ENCODE measurements at regions not wholly inside any gene's neighbourhood (a gene's known extent, or its start where the extent isn't known, plus 50 kb on each side); places are given as distances from the start of the nearest gene placed in this dataset.

DNA sequence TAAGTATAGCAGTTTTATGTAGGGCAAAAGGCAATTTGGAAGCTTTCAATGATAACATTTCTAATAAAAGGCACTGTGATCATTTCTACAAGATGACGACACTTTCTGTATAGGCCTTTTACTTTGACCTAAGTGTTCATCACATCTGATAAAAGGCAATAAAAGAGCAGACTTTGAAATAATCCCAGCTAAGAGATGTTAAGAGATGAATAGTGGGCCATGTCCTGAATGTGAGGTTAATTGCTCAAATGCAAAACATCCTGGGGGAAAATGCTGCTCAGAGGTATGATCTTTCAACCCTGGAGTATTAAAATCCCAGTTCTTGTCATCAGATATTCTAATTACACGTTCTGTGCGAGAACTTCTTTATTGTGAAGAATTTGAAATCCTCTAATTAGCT is 677.6 kb downstream of the SOCS6 start:
- DNase-seq (ENCODE audit: low spot score in 2 of 2), result no peak
- WGBS, 2 donors, result 64 to 71% methylated on average over 3 of the region's 3 CpGs
- H3K4me3 ChIP-seq (ENCODE audit: low read depth, poor library complexity, severe bottlenecking), result no peak overlapping the region
- TF ChIP-seq, protein P1, sequence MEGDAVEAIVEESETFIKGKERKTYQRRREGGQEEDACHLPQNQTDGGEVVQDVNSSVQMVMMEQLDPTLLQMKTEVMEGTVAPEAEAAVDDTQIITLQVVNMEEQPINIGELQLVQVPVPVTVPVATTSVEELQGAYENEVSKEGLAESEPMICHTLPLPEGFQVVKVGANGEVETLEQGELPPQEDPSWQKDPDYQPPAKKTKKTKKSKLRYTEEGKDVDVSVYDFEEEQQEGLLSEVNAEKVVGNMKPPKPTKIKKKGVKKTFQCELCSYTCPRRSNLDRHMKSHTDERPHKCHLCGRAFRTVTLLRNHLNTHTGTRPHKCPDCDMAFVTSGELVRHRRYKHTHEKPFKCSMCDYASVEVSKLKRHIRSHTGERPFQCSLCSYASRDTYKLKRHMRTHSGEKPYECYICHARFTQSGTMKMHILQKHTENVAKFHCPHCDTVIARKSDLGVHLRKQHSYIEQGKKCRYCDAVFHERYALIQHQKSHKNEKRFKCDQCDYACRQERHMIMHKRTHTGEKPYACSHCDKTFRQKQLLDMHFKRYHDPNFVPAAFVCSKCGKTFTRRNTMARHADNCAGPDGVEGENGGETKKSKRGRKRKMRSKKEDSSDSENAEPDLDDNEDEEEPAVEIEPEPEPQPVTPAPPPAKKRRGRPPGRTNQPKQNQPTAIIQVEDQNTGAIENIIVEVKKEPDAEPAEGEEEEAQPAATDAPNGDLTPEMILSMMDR (IDR thresholded peaks at IDR 0.05), result no peak
- no peak for TF ChIP-seq POLR2A (IDR thresholded peaks at IDR 0.05)
- intact Hi-C loops (cut with DNase I; ENCODE audit: low total_unique reads), result no loop called here

DNA sequence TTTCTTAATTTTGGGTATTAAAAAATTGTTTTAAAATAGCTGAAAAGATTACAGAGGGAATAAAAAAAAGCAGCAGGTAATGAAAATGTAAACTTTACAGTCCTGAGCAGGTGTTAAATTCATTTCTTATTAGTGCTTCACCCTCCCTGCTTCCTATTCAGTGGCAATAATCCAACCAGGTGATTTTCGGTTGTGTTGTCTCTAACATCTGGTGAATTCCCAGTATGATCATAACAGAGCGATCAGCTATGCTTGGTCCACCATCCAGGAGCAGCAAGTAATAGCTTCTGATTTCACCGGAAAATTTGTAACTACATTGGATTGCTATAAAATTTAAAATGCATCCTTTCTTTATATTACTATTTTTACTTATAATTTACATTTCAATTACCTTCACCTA is 673.1 kb downstream of the SOCS6 start:
- no peak overlapping the region for H3K4me3 ChIP-seq (ENCODE audit: low read depth, poor library complexity, severe bottlenecking)
- no peak for TF ChIP-seq POLR2A (IDR thresholded peaks at IDR 0.05)
- TF ChIP-seq, protein P1 (IDR thresholded peaks at IDR 0.05), result no peak
- intact Hi-C loops (cut with DNase I; ENCODE audit: low total_unique reads), result no loop called here
- 83% methylated on average over 3 of the region's 3 CpGs for WGBS, 2 donors
- no peak for DNase-seq (ENCODE audit: low spot score in 2 of 2)

DNA sequence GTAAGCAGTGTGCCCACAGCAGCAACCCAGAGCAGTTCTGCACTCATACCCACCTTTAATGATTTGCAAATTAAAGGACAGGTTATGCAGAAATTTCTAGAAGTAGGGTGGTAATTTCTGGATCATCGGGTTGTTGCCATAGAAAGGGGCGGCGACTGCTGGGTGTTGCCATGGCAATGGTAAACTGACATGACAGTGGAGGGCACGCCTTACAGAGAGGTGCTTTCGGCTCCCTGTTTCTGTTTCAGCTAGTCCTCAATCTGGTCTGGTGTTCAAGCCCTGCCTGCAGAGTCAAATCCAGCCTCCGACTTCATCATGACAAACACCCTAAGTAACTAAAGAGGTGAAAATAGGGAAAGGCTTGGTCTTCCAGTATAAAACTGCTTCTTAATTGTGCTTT is 667.7 kb downstream of the SOCS6 start:
- no peak overlapping the region for H3K4me3 ChIP-seq (ENCODE audit: low read depth, poor library complexity, severe bottlenecking)
- TF ChIP-seq, protein P1 (IDR thresholded peaks at IDR 0.05), result no peak
- no peak for TF ChIP-seq POLR2A (IDR thresholded peaks at IDR 0.05)
- intact Hi-C loops (cut with DNase I; ENCODE audit: low total_unique reads), result no loop called here
- DNase-seq (ENCODE audit: low spot score in 2 of 2), result no peak
- WGBS, 2 donors, result 78 to 79% methylated on average over 6 of the region's 6 CpGs

DNA sequence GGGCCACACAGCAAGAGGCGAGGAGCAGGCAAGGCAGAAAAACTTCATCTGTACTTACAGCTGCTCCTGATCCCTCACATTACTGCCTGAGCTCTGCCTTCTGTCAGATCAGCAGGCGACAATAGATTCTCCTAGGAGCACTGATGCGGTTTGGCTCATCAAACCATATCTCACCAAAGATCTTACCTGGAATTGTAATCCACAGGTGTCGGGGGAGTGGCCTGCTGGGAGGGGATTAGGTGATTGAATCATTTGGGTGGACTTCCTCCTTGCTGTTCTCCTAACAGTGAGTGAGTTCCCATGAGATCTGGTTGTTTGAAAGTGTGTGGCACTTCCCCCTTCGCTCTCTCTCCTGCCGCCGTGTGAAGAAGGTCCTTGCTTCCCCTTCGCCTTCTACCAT is 647.3 kb downstream of the SOCS6 start:
- 79 to 85% methylated on average over 8 of the region's 8 CpGs for WGBS, 2 donors

DNA sequence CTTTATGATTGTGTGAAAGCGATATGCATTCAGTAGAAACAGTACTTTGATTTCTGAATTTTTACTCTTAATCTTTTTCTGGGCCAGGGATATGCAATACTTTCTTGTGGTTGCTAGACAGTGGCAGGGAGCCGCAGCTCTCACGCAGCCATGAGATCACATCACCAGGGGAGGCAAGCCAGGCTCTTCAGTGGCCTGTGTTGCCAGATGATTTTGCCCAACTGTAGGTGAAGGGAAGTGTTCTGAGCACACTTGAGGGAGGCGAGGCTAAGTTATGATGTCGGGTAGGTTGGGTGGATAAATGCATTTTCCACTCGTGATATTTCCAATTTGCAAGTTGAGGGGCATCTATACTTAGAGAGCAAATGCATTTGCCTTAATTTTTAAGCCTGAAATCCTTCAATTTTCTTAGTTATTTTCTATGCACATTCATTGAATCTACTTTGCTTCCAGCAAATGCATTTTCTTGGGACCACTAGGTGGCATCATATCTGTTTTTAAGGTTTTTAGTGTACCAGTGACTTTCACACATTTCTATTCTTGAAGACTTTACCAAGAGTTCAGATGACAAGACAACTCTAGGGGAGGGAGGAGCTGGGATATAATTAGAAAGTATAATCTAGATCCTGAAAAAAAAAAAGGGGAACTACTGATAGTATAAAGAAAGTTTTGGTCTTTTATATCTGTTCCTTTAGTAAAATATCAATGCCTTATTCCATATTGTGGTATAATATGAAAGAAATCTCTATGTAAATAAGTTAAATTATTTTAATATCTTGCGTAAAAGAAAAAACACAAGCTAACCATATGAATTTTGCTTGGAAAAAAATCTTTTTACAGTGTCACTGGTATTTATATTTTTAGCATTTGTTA is 643.3 kb downstream of the SOCS6 start:
- H3K4me3 ChIP-seq (ENCODE audit: low read depth, poor library complexity, severe bottlenecking), result no peak overlapping the region
- intact Hi-C loops (cut with DNase I; ENCODE audit: low total_unique reads), result no loop called here
- TF ChIP-seq, protein P1 (IDR thresholded peaks at IDR 0.05), result no peak
- no peak for TF ChIP-seq POLR2A (IDR thresholded peaks at IDR 0.05)
- DNase-seq (ENCODE audit: low spot score in 2 of 2), result no peak
- WGBS, 2 donors, result 50% methylated on average over 7 of the region's 7 CpGs

More for the DNA sequence above, 647.3 kb downstream of the SOCS6 start:
- DNase-seq (ENCODE audit: low spot score in 2 of 2), result no peak
- no peak for TF ChIP-seq POLR2A (IDR thresholded peaks at IDR 0.05)
- TF ChIP-seq, protein P1 (IDR thresholded peaks at IDR 0.05), result no peak
- H3K4me3 ChIP-seq (ENCODE audit: low read depth, poor library complexity, severe bottlenecking), result no peak overlapping the region
- intact Hi-C loops (cut with DNase I; ENCODE audit: low total_unique reads), result no loop called here
